VCaP (cell line): ENCODE measurements at regions not wholly inside any gene's neighbourhood (a gene's known extent, or its start where the extent isn't known, plus 50 kb on each side); places are given as distances from the start of the nearest gene placed in this dataset.
A peak's percentile ranks its signal among the peaks of the same experiment; 100 is the strongest.

ENCODE experiments used
- H3K27ac ChIP-seq: fragments of 450-650 bp; 2 replicates; pipeline ENCODE4 v1.5.1; 2017
- TF ChIP-seq, protein P1 (sequence below): fragments of 450-650 bp; conservative IDR thresholded peaks from 2 replicates; pipeline ENCODE4 v1.5.1; 2017; ENCODE audit warnings: mild to moderate bottlenecking, moderate library complexity

DNA sequence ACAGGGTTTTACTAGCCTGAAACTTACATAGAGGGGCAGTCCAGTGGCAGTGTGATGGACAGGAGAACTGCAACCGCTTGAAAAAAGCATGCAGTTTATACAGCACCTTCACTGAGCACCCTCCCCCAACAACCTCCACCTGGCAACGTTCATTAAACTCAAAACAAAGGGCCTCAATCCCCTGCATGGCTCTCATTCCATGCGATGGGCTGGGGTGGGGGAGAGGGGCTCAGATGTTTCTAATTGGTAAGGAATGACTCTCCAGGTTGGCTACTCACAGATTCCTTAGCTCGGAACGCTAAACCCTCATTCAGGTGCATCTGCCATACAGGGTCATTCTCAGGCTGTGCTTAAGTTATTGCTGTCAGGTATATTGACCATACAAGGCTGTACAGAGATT, 80.9 kb upstream of the ITGA1 start:
- TF ChIP-seq, protein P1, sequence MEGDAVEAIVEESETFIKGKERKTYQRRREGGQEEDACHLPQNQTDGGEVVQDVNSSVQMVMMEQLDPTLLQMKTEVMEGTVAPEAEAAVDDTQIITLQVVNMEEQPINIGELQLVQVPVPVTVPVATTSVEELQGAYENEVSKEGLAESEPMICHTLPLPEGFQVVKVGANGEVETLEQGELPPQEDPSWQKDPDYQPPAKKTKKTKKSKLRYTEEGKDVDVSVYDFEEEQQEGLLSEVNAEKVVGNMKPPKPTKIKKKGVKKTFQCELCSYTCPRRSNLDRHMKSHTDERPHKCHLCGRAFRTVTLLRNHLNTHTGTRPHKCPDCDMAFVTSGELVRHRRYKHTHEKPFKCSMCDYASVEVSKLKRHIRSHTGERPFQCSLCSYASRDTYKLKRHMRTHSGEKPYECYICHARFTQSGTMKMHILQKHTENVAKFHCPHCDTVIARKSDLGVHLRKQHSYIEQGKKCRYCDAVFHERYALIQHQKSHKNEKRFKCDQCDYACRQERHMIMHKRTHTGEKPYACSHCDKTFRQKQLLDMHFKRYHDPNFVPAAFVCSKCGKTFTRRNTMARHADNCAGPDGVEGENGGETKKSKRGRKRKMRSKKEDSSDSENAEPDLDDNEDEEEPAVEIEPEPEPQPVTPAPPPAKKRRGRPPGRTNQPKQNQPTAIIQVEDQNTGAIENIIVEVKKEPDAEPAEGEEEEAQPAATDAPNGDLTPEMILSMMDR: no peak
- H3K27ac ChIP-seq: peak overlapping the region; percentile 40

DNA sequence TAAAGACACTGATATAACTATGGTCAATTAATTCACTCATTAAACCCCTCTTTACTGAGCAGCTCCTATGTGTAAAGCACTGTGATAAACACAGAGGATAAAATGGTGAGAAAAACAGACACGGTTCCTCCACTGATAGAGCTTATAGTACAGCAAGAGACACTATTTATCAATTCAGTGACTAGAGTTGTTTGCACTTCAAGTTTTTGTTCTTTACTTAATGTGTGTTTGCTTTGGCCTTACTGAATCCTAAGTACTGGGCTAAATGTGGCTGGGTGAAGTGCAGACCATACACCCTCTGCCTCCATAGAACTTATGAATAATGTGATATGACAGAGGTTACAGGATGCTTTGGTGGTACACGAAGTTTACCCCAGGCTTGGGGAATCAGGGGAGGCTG, 80.1 kb upstream of the ITGA1 start:
- peak overlapping the region; percentile 40 for H3K27ac ChIP-seq
- TF ChIP-seq, protein P1: no peak

DNA sequence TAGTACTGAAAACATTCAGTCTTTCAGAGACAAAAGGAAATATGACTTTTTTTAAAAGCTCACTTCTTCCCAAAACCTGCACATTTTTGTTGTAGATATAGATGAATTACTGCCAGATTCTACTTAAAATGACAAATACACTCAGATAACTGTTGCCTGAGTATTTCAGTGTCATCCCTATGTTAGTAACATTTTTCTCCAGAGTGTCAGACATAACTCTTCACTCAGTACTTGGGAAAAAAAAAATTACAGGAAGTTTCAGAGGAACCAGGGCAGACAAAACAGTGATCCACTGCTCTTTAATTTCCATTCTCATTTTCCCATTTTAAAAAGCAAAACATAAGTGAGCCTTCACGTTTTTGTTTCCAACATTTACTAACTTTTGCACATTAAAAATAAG, 79.3 kb upstream of the ITGA1 start:
- TF ChIP-seq, protein P1: no peak
- peak overlapping the region; percentile 40 for H3K27ac ChIP-seq

DNA sequence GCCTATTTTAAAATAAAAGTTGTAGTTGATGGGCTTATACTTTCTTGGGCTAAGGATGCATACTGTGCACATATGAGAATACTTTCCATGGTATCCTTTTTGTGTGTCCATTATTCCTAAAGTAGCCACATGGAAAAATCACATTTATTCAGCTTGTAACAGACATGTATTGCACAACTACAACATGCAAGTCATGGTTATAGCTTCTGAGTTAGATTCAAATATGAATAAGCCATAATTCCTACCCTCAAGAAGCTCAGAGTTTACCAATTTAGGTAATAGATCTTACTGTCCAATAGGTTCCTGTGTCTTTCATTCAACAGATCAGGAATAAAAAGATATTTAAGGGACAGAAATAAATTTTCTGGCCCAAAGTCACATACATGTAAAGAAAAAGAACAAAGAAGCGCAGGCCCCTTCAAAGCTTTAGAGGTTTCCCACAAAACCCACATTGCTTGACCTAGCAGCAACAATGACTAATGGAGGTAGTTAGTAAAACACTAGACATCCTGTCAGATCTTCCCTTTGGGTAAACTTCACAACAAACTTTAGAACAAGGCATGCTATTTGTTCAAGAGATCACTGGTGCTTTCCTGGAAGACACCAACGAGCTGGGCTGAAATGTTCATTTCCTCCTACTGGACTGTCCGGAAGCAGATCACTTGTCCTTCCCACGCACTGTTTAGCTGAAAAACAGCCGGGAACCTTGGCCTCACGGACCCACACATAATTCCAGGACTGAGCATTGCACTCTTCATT, 78.4 kb upstream of the ITGA1 start:
- TF ChIP-seq, protein P1: no peak
- peak overlapping the region; percentile 38; the same call in 1 of the 2 replicates for H3K27ac ChIP-seq

DNA sequence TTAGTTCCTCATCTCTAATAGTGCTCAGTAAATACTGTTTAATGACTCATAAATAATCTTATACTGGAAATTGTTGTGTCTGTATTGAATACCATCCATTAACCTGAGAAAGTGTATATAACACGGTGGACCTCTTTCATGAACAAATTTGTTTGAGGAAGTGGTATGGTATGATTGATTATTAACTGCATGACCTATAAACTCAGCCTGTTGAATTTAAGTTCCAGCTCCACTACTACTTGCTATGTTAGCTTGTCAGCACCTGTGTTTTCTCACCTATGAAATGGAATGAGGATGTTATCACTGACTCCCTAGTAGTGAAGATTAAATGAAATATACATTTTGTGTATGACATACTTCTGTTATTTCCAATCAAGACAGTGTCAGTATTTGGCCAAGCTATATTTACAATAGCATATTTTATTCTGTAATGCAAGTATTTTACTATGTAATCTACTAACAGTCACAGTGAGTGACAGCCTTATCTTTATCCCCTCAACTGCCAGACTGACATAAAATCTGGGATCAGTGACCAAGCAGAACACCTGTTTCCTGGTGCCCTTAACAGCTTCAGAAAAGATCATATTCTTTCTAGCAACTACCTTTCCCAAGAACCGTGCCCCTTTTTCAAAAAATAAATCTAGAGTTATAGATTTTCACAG, 77.3 kb upstream of the ITGA1 start:
- H3K27ac ChIP-seq: peak overlapping the region; percentile 38

DNA sequence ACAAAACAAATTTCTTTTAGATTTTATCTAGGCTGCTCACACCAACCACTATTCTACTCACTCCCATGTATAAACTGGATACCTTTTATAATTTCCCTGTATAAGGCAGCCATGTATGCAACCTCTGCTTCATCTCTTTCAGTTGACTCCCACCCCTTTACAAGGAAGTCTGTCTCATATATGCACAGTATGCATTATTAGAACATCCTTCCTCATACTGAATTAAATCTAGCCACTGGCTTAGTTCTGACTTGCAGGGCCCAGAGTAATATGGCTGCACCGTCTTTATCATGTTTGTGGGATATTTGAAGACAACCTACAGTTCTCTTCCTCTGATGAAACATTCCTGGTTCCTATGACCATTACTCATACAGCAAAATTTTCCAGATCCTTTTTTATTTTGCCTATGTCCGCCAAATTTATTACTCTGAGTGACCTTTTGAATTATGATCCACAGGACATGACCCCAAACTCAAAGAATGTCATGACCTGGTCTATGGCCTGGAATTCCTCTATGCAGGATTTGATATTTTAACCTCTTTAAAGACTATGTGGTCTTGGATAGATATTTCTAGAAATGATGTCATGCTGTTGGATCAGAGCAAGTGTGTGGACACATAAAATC, 76.6 kb upstream of the ITGA1 start:
- TF ChIP-seq, protein P1: no peak
- peak overlapping the region; percentile 38 for H3K27ac ChIP-seq

More for the DNA sequence above, 77.3 kb upstream of the ITGA1 start:
- TF ChIP-seq, protein P1: no peak

DNA sequence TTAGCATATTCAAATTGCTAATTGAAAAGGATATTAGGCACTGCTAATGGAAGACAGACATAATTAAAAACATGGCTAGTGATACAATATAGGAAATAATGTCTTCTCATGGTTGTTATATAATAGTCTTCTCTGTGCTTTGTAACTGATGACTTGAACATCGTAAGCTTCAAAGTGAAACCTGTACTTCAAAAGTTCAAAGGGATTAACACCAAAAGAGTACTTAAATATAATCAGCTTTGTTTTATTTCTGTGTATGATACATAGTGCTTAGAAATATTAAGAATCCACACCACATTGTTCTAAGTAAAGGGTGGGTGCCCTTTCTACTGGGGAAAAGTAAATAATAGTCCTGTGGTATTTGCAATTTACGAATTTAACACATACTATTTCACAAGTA, 75.4 kb upstream of the ITGA1 start:
- no peak overlapping the region for H3K27ac ChIP-seq
- TF ChIP-seq, protein P1: no peak
